KMS-11 (cell line): ENCODE measurements at regions not wholly inside any gene's neighbourhood (a gene's known extent, or its start where the extent isn't known, plus 50 kb on each side); places are given as distances from the start of the nearest gene placed in this dataset.

Experiments
- H2AFZ ChIP-seq: fragments of 200-600 bp; sonication (generic); 2 replicates; pipeline ENCODE4 v1.6.1; 2016; ENCODE audit warnings: antibody characterized with exemption, mixed run types, low read depth
- H3K27ac ChIP-seq: fragments of 200-600 bp; sonication (generic); 2 replicates; pipeline ENCODE4 v1.6.1; 2016; ENCODE audit warnings: mild to moderate bottlenecking, mixed run types
- H3K27me3 ChIP-seq: fragments of 200-600 bp; sonication (generic); 2 replicates; pipeline ENCODE4 v1.6.1; 2017; ENCODE audit warnings: mild to moderate bottlenecking, low read depth, mixed run types, moderate library complexity; ENCODE audit not compliant: insufficient read depth
- H3K36me3 ChIP-seq: fragments of 200-600 bp; sonication (generic); 2 replicates; pipeline ENCODE4 v1.6.1; 2017; ENCODE audit warnings: mild to moderate bottlenecking, mixed run types; ENCODE audit not compliant: insufficient read depth
- H3K4me1 ChIP-seq: fragments of 200-600 bp; sonication (generic); 2 replicates; pipeline ENCODE4 v1.6.1; 2016; ENCODE audit warnings: mild to moderate bottlenecking, low read depth, mixed run types; ENCODE audit not compliant: poor library complexity, severe bottlenecking
- H3K4me2 ChIP-seq: fragments of 200-600 bp; sonication (generic); 2 replicates; pipeline ENCODE4 v1.7.0; 2016; ENCODE audit warnings: mild to moderate bottlenecking, mixed run types
- H3K4me3 ChIP-seq: fragments of 200-600 bp; sonication (generic); IDR thresholded peaks from 2 replicates; pipeline ENCODE4 v1.6.1; 2017; ENCODE audit warnings: low read depth, low read length, mixed read lengths; ENCODE audit not compliant: insufficient read depth
- H3K79me2 ChIP-seq: fragments of 200-600 bp; sonication (generic); 2 replicates; pipeline ENCODE4 v1.6.1; 2016; ENCODE audit warnings: low read depth, mixed run types; ENCODE audit not compliant: insufficient read depth
- H3K9ac ChIP-seq: fragments of 200-600 bp; sonication (generic); 2 replicates; pipeline ENCODE4 v1.6.1; 2016; ENCODE audit warnings: mild to moderate bottlenecking, mixed run types
- H4K20me1 ChIP-seq: fragments of 200-600 bp; sonication (generic); 2 replicates; pipeline ENCODE4 v1.6.1; 2016; ENCODE audit warnings: mild to moderate bottlenecking, mixed run types; ENCODE audit not compliant: insufficient read depth
- TF ChIP-seq, protein P1 (sequence below): fragments of 200-600 bp; sonication (generic); conservative IDR thresholded peaks from 2 replicates; pipeline ENCODE4 v1.6.1; 2017; ENCODE audit warnings: low read depth, mild to moderate bottlenecking, antibody characterized with exemption, low read length, moderate library complexity, mixed read lengths

DNA sequence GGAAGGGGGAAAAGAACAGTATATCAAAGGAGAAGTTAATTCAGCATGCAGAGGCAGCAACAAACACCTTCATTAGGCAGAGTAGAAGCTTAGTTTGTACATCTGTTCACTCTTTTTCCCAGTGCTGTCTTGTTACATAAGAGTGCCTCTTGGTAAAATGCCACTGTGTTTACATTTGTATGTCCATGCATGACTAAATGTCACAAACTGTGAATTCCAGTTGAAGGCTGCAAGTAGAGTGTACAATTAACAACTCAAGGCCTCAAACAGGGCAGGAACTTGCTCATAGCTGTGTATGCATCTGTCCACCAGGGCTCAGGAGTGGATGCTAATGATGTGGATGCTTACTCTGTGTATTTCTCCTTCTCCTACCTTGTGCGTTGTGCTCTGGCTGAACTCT lies 214.2 kb upstream of the TPM1 start:
- H2AFZ ChIP-seq = no peak overlapping the region
- no peaks in the 10 kb centered on the region for H3K4me1 ChIP-seq
- no peak overlapping the region for H3K4me2 ChIP-seq
- no peaks in the 10 kb centered on the region for H3K27me3 ChIP-seq
- H3K79me2 ChIP-seq = no peaks in the 10 kb centered on the region
- no peak overlapping the region for H3K4me3 ChIP-seq
- no peak overlapping the region for H3K27ac ChIP-seq
- TF ChIP-seq, protein P1, sequence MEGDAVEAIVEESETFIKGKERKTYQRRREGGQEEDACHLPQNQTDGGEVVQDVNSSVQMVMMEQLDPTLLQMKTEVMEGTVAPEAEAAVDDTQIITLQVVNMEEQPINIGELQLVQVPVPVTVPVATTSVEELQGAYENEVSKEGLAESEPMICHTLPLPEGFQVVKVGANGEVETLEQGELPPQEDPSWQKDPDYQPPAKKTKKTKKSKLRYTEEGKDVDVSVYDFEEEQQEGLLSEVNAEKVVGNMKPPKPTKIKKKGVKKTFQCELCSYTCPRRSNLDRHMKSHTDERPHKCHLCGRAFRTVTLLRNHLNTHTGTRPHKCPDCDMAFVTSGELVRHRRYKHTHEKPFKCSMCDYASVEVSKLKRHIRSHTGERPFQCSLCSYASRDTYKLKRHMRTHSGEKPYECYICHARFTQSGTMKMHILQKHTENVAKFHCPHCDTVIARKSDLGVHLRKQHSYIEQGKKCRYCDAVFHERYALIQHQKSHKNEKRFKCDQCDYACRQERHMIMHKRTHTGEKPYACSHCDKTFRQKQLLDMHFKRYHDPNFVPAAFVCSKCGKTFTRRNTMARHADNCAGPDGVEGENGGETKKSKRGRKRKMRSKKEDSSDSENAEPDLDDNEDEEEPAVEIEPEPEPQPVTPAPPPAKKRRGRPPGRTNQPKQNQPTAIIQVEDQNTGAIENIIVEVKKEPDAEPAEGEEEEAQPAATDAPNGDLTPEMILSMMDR = no peak
- no peaks in the 10 kb centered on the region for H4K20me1 ChIP-seq
- no peaks in the 10 kb centered on the region for H3K36me3 ChIP-seq
- no peak overlapping the region for H3K9ac ChIP-seq

DNA sequence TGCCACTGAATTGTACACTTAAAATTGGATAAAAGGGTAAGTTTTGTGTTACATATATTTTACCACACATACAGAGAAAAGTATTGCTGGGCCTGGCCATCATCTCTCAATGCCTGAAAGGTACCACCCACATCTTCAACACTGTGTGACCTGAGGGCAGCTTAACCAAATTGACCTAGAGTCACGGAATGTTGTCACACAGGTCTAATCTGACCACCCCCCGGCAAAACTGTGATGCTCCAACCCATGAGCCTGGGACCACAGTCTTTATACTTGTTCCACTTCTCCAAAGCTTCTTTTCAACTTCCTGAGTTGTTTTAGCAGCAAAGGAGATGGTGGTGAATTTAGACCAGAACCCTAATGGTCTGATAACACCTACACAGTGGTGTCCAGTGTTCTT lies 210.3 kb upstream of the TPM1 start:
- Histone ChIP-seq H3K79me2 (no peaks in the 10 kb centered on the region), H3K27ac (no peak overlapping the region), H3K27me3 (no peaks in the 10 kb centered on the region), H3K9ac (no peak overlapping the region), H3K36me3 (no peaks in the 10 kb centered on the region), H3K4me1 (no peaks in the 10 kb centered on the region), H4K20me1 (no peaks in the 10 kb centered on the region), H3K4me2 (no peak overlapping the region), H2AFZ (no peak overlapping the region), H3K4me3 (no peak overlapping the region)
- TF ChIP-seq, protein P1 = no peak

DNA sequence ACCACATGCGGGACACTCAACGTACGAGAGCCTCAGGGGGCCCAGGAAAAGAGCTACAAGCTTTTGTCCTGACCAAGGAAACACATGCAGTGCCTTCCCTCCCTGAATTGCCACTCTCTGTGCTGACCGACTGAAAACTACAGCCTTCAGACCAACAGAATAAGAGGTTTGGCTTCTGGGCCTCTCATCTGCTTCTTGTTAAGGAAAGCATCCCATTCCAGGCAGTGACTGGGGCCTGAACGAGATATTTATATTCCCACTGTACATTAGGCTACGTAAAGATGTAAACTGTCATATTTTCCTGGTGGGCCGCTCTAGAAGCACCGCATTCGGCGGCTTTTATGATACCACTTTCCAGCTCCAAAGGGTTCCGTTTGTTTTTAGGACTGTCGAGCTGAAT lies 208.9 kb upstream of the TPM1 start:
- Histone ChIP-seq H3K79me2 (no peaks in the 10 kb centered on the region), H3K4me1 (no peaks in the 10 kb centered on the region), H3K27me3 (no peaks in the 10 kb centered on the region), H3K4me3 (no peak overlapping the region), H2AFZ (no peak overlapping the region), H3K27ac (no peak overlapping the region), H3K9ac (no peak overlapping the region), H3K36me3 (no peaks in the 10 kb centered on the region), H4K20me1 (no peaks in the 10 kb centered on the region), H3K4me2 (no peak overlapping the region)
- TF ChIP-seq, protein P1 = no peak

DNA sequence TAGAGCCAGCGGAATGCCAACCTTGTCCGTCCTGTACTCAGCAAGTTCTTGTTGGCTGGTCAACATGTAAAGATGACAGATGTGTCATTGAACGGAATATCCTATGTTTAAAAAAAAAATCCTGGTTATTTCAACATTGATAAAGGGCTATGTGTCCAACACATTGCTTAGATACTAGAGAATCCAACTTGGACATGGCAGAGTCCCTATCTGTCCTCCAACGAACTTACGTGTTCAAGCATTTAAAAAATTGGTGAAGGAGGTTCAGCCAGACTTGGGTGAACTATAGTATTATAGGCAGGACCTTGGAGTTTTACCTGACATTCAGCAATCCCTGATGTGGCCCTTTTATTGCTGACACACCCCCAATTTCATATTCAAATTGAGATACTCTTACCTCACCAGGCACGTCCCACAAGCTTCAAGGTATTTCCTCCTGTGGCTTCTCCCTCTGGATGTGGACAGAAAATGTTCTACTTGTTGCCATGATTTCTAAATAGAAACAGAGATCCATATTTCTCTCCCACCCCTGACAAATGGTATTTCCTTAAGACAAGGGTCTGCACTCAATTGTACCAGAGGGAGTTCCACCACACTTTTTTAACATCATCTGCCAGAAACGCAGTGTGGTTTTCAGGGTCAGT lies 207.7 kb upstream of the TPM1 start:
- Histone ChIP-seq H3K4me1 (no peaks in the 10 kb centered on the region), H2AFZ (no peak overlapping the region), H3K4me2 (no peak overlapping the region), H3K27me3 (no peaks in the 10 kb centered on the region), H3K36me3 (no peaks in the 10 kb centered on the region), H3K4me3 (no peak overlapping the region), H4K20me1 (no peaks in the 10 kb centered on the region), H3K9ac (no peak overlapping the region), H3K27ac (no peak overlapping the region), H3K79me2 (no peaks in the 10 kb centered on the region)
- TF ChIP-seq, protein P1 = no peak
